ENCODE measurements at regions not wholly inside any gene's neighbourhood (a gene's known extent, or its start where the extent isn't known, plus 50 kb on each side); places are given as distances from the start of the nearest gene placed in this dataset.

DNA sequence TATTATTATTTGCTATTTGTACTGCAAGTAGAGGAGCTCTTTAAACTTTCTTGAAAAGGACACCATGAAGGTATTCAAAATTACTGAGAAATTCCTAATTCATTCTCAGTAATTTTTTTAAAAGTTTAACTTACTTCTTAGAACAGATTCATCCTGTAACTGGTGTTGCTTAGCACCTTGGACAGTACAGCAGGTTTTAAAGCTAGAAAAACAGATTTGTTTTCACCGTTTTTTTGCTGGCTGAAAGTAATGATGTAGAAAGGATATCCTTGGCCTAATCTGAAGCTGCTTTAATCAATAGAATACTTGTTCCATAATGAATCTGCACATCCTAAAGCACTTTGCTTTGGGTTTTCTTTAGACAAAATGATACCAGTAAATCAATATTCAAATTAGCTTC is 142.5 kb upstream of the TRAM1L1 start:
- TF ChIP-seq, protein P1, sequence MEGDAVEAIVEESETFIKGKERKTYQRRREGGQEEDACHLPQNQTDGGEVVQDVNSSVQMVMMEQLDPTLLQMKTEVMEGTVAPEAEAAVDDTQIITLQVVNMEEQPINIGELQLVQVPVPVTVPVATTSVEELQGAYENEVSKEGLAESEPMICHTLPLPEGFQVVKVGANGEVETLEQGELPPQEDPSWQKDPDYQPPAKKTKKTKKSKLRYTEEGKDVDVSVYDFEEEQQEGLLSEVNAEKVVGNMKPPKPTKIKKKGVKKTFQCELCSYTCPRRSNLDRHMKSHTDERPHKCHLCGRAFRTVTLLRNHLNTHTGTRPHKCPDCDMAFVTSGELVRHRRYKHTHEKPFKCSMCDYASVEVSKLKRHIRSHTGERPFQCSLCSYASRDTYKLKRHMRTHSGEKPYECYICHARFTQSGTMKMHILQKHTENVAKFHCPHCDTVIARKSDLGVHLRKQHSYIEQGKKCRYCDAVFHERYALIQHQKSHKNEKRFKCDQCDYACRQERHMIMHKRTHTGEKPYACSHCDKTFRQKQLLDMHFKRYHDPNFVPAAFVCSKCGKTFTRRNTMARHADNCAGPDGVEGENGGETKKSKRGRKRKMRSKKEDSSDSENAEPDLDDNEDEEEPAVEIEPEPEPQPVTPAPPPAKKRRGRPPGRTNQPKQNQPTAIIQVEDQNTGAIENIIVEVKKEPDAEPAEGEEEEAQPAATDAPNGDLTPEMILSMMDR (IDR thresholded peaks at IDR 0.05), result no peak
- no peak for TF ChIP-seq ZFX (IDR thresholded peaks at IDR 0.05; ENCODE audit: borderline replicate concordance)
